ENCODE measurements at regions not wholly inside any gene's neighbourhood (a gene's known extent, or its start where the extent isn't known, plus 50 kb on each side); places are given as distances from the start of the nearest gene placed in this dataset.
"Not testable (repeated sequence)": the region's sequence is repeated elsewhere in the genome, so short reads cannot be mapped to it uniquely, and the experiment has no call there.

GRCh38 chr10:20682782-20683181, 214.3 kb downstream of the NEBL start:
- DNase-seq (ENCODE audit: low read depth in 1 of 2, low spot score in 2 of 2): no peak
- Histone ChIP-seq H3K36me3 (no peaks in the 10 kb centered on the region), H3K27me3 (replicated peaks) (no peaks in the 10 kb centered on the region), H3K27ac (no peak overlapping the region), H3K4me1 (replicated peaks) (no peaks in the 10 kb centered on the region), H3K9me3 (replicated peaks) (peaks cover 6% of the 10 kb centered on the region; the same call in 1 of the 2 replicates), H3K4me3 (no peak overlapping the region)

GRCh38 chr10:20677340-20677739, 219.8 kb downstream of the NEBL start:
- no peaks in the 10 kb centered on the region for H3K4me1 ChIP-seq (replicated peaks)
- no peaks in the 10 kb centered on the region for H3K36me3 ChIP-seq
- peaks cover 3% of the 10 kb centered on the region for H3K9me3 ChIP-seq (replicated peaks)
- no peak for DNase-seq (ENCODE audit: low read depth in 1 of 2, low spot score in 2 of 2)
- H3K27ac ChIP-seq: no peak overlapping the region
- H3K4me3 ChIP-seq: no peak overlapping the region
- no peaks in the 10 kb centered on the region for H3K27me3 ChIP-seq (replicated peaks)

GRCh38 chr10:20674926-20675325, 222.2 kb downstream of the NEBL start:
- DNase-seq (ENCODE audit: low read depth in 1 of 2, low spot score in 2 of 2): no peak
- no peaks in the 10 kb centered on the region for H3K4me1 ChIP-seq (replicated peaks)
- H3K27ac ChIP-seq: no peak overlapping the region
- no peak overlapping the region for H3K4me3 ChIP-seq
- H3K27me3 ChIP-seq (replicated peaks): no peaks in the 10 kb centered on the region
- no peaks in the 10 kb centered on the region for H3K36me3 ChIP-seq
- peaks cover 3% of the 10 kb centered on the region; the same call in 1 of the 2 replicates for H3K9me3 ChIP-seq (replicated peaks)

GRCh38 chr10:20673175-20673574, 223.9 kb downstream of the NEBL start:
- Histone ChIP-seq H3K9me3 (replicated peaks) (peaks cover 6% of the 10 kb centered on the region), H3K4me1 (replicated peaks) (no peaks in the 10 kb centered on the region), H3K36me3 (no peaks in the 10 kb centered on the region), H3K4me3 (no peak overlapping the region), H3K27ac (no peak overlapping the region), H3K27me3 (replicated peaks) (no peaks in the 10 kb centered on the region)
- no peak for DNase-seq (ENCODE audit: low read depth in 1 of 2, low spot score in 2 of 2)

- H3K27me3 ChIP-seq (replicated peaks): no peaks in the 10 kb centered on the region
- H3K36me3 ChIP-seq: no peaks in the 10 kb centered on the region
- peaks cover 6% of the 10 kb centered on the region for H3K9me3 ChIP-seq (replicated peaks)
- no peak overlapping the region for H3K4me3 ChIP-seq
- H3K27ac ChIP-seq: no peak overlapping the region
- DNase-seq (ENCODE audit: low read depth in 1 of 2, low spot score in 2 of 2): no peak
- no peaks in the 10 kb centered on the region for H3K4me1 ChIP-seq (replicated peaks)
Observed at GRCh38 chr10:20672741-20673140, 224.4 kb downstream of the NEBL start.

- Histone ChIP-seq H3K9me3 (replicated peaks) (peaks cover 3% of the 10 kb centered on the region), H3K4me3 (no peak overlapping the region), H3K27me3 (replicated peaks) (no peaks in the 10 kb centered on the region), H3K4me1 (replicated peaks) (no peaks in the 10 kb centered on the region), H3K27ac (no peak overlapping the region), H3K36me3 (no peaks in the 10 kb centered on the region)
- DNase-seq (ENCODE audit: low read depth in 1 of 2, low spot score in 2 of 2): no peak
Observed at GRCh38 chr10:20670579-20670978, 226.5 kb downstream of the NEBL start.

GRCh38 chr10:20668985-20669384, 228.1 kb downstream of the NEBL start:
- Histone ChIP-seq H3K9me3 (replicated peaks) (peaks cover 3% of the 10 kb centered on the region; the same call in 1 of the 2 replicates), H3K4me3 (no peak overlapping the region), H3K36me3 (no peaks in the 10 kb centered on the region), H3K4me1 (replicated peaks) (no peaks in the 10 kb centered on the region), H3K27me3 (replicated peaks) (no peaks in the 10 kb centered on the region), H3K27ac (no peak overlapping the region)
- no peak for DNase-seq (ENCODE audit: low read depth in 1 of 2, low spot score in 2 of 2)

GRCh38 chr10:20662742-20663141, 234.4 kb downstream of the NEBL start:
- Histone ChIP-seq H3K36me3 (no peaks in the 10 kb centered on the region), H3K4me1 (replicated peaks) (no peaks in the 10 kb centered on the region), H3K27ac (no peak overlapping the region), H3K27me3 (replicated peaks) (no peaks in the 10 kb centered on the region), H3K9me3 (replicated peaks) (peaks cover 3% of the 10 kb centered on the region; the same call in 1 of the 2 replicates), H3K4me3 (no peak overlapping the region)
- DNase-seq (ENCODE audit: low read depth in 1 of 2, low spot score in 2 of 2): no peak

GRCh38 chr10:20659225-20659624, 237.9 kb downstream of the NEBL start:
- no peak overlapping the region for H3K27ac ChIP-seq
- H3K9me3 ChIP-seq (replicated peaks): peaks cover 6% of the 10 kb centered on the region; the same call in 1 of the 2 replicates
- no peak overlapping the region for H3K4me3 ChIP-seq
- H3K27me3 ChIP-seq (replicated peaks): no peaks in the 10 kb centered on the region
- DNase-seq (ENCODE audit: low read depth in 1 of 2, low spot score in 2 of 2): no peak
- no peaks in the 10 kb centered on the region for H3K36me3 ChIP-seq
- no peaks in the 10 kb centered on the region for H3K4me1 ChIP-seq (replicated peaks)

- DNase-seq (ENCODE audit: low read depth in 1 of 2, low spot score in 2 of 2): no peak
Observed at GRCh38 chr10:20658158-20658557, 239.0 kb downstream of the NEBL start.

GRCh38 chr10:20656886-20657285, 240.2 kb downstream of the NEBL start:
- no peaks in the 10 kb centered on the region for H3K4me1 ChIP-seq (replicated peaks)
- DNase-seq (ENCODE audit: low read depth in 1 of 2, low spot score in 2 of 2): no peak
- no peaks in the 10 kb centered on the region for H3K27me3 ChIP-seq (replicated peaks)
- H3K9me3 ChIP-seq (replicated peaks): peaks cover 6% of the 10 kb centered on the region; the same call in 1 of the 2 replicates
- no peaks in the 10 kb centered on the region for H3K36me3 ChIP-seq
- no peak overlapping the region for H3K27ac ChIP-seq
- no peak overlapping the region for H3K4me3 ChIP-seq

More at GRCh38 chr10:20658158-20658557, 239.0 kb downstream of the NEBL start:
- no peak overlapping the region for H3K4me3 ChIP-seq
- H3K4me1 ChIP-seq (replicated peaks): no peaks in the 10 kb centered on the region
- no peaks in the 10 kb centered on the region for H3K27me3 ChIP-seq (replicated peaks)
- peaks cover 6% of the 10 kb centered on the region; the same call in 1 of the 2 replicates for H3K9me3 ChIP-seq (replicated peaks)
- H3K27ac ChIP-seq: no peak overlapping the region
- H3K36me3 ChIP-seq: no peaks in the 10 kb centered on the region

- H3K27me3 ChIP-seq (replicated peaks); H3K9me3 ChIP-seq (replicated peaks); H3K36me3 ChIP-seq; H3K27ac ChIP-seq; DNase-seq (ENCODE audit: low read depth in 1 of 2, low spot score in 2 of 2); H3K4me1 ChIP-seq (replicated peaks); H3K4me3 ChIP-seq: not testable (repeated sequence)
Observed at GRCh38 chr10:20652424-20652823, 244.7 kb downstream of the NEBL start.

- Histone ChIP-seq H3K36me3 (no peaks in the 10 kb centered on the region), H3K4me1 (replicated peaks) (no peaks in the 10 kb centered on the region), H3K27ac (no peak overlapping the region), H3K4me3 (no peak overlapping the region), H3K9me3 (replicated peaks) (no peaks in the 10 kb centered on the region), H3K27me3 (replicated peaks) (no peaks in the 10 kb centered on the region)
- no peak for DNase-seq (ENCODE audit: low read depth in 1 of 2, low spot score in 2 of 2)
Observed at GRCh38 chr10:20648263-20648874, 248.7 kb downstream of the NEBL start.

GRCh38 chr10:20647756-20648155, 249.4 kb downstream of the NEBL start:
- H3K4me3 ChIP-seq: no peak overlapping the region
- DNase-seq (ENCODE audit: low read depth in 1 of 2, low spot score in 2 of 2): no peak

GRCh38 chr10:20644421-20644820, 252.7 kb downstream of the NEBL start:
- no peaks in the 10 kb centered on the region for H3K36me3 ChIP-seq

More at GRCh38 chr10:20647756-20648155, 249.4 kb downstream of the NEBL start:
- no peaks in the 10 kb centered on the region for H3K27me3 ChIP-seq (replicated peaks)
- no peaks in the 10 kb centered on the region for H3K4me1 ChIP-seq (replicated peaks)
- no peaks in the 10 kb centered on the region for H3K9me3 ChIP-seq (replicated peaks)
- no peaks in the 10 kb centered on the region for H3K36me3 ChIP-seq
- no peak overlapping the region for H3K27ac ChIP-seq

More at GRCh38 chr10:20644421-20644820, 252.7 kb downstream of the NEBL start:
- no peak overlapping the region for H3K4me3 ChIP-seq
- no peaks in the 10 kb centered on the region for H3K4me1 ChIP-seq (replicated peaks)
- no peaks in the 10 kb centered on the region for H3K9me3 ChIP-seq (replicated peaks)
- H3K27me3 ChIP-seq (replicated peaks): no peaks in the 10 kb centered on the region
- DNase-seq (ENCODE audit: low read depth in 1 of 2, low spot score in 2 of 2): no peak
- H3K27ac ChIP-seq: no peak overlapping the region

All from SJSA1 (cell line).